ENCODE measurements at regions not wholly inside any gene's neighbourhood (a gene's known extent, or its start where the extent isn't known, plus 50 kb on each side); places are given as distances from the start of the nearest gene placed in this dataset.
A peak's percentile ranks its signal among the peaks of the same experiment; 100 is the strongest.

GRCh38 chr20:20894753-20895152 lies 182.3 kb upstream of the RALGAPA2 start:
- ATAC-seq (ENCODE audit: poor library complexity) (peak; percentile 63), DNase-seq (no peak)
- intact Hi-C loops (cut with DNase I) = no loop called here

GRCh38 chr20:20894280-20894679 lies 181.8 kb upstream of the RALGAPA2 start:
- intact Hi-C loops (cut with DNase I) = no loop called here
- DNase-seq (no peak), ATAC-seq (ENCODE audit: poor library complexity) (no peak)

- ATAC-seq (ENCODE audit: poor library complexity) (no peak), DNase-seq (no peak)
- intact Hi-C loops (cut with DNase I) = no loop called here
Observed at GRCh38 chr20:20892328-20892727, 179.9 kb upstream of the RALGAPA2 start.

GRCh38 chr20:20890751-20891150 lies 178.3 kb upstream of the RALGAPA2 start:
- intact Hi-C loops (cut with DNase I) = no loop called here
- ATAC-seq (ENCODE audit: poor library complexity) (no peak), DNase-seq (no peak)

- intact Hi-C loops (cut with DNase I) = no loop called here
- ATAC-seq (ENCODE audit: poor library complexity) (no peak), DNase-seq (no peak)
Observed at GRCh38 chr20:20888936-20889335, 176.5 kb upstream of the RALGAPA2 start.

- intact Hi-C loops (cut with DNase I) = no loop called here
- ATAC-seq (ENCODE audit: poor library complexity) (no peak), DNase-seq (no peak)
Observed at GRCh38 chr20:20888266-20888656, 175.8 kb upstream of the RALGAPA2 start.

- ATAC-seq (ENCODE audit: poor library complexity) (no peak), DNase-seq (no peak)
- intact Hi-C loops (cut with DNase I) = no loop called here
Observed at GRCh38 chr20:20887593-20888265, 175.3 kb upstream of the RALGAPA2 start.

- intact Hi-C loops (cut with DNase I) = no loop called here
- ATAC-seq (ENCODE audit: poor library complexity) = no peak
Observed at GRCh38 chr20:20881808-20882207, 169.4 kb upstream of the RALGAPA2 start.

GRCh38 chr20:20877079-20877478 lies 164.6 kb upstream of the RALGAPA2 start:
- no peak for DNase-seq
- no peak for ATAC-seq (ENCODE audit: poor library complexity)

More at GRCh38 chr20:20881808-20882207, 169.4 kb upstream of the RALGAPA2 start:
- DNase-seq = no peak

GRCh38 chr20:20875716-20876115 lies 163.3 kb upstream of the RALGAPA2 start:
- ATAC-seq (ENCODE audit: poor library complexity) = no peak

More at GRCh38 chr20:20877079-20877478, 164.6 kb upstream of the RALGAPA2 start:
- intact Hi-C loops (cut with DNase I) = loop anchor here (10.0 kb wide), 1 partner anchor 358 kb away; no protein-coding TSS in a partner anchor

GRCh38 chr20:20872428-20872827 lies 160.0 kb upstream of the RALGAPA2 start:
- intact Hi-C loops (cut with DNase I) = loop anchor here (10.0 kb wide), 1 partner anchor 362 kb away; no protein-coding TSS in a partner anchor
- no peak for ATAC-seq (ENCODE audit: poor library complexity)
- no peak for DNase-seq

More at GRCh38 chr20:20875716-20876115, 163.3 kb upstream of the RALGAPA2 start:
- intact Hi-C loops (cut with DNase I) = loop anchor here (10.0 kb wide), 1 partner anchor 359 kb away; no protein-coding TSS in a partner anchor
- DNase-seq = no peak

GRCh38 chr20:20869161-20869775 lies 156.8 kb upstream of the RALGAPA2 start:
- DNase-seq = no peak
- intact Hi-C loops (cut with DNase I) = no loop called here
- no peak for ATAC-seq (ENCODE audit: poor library complexity)

GRCh38 chr20:20864351-20865096 lies 152.1 kb upstream of the RALGAPA2 start:
- ATAC-seq (ENCODE audit: poor library complexity) (no peak), DNase-seq (no peak)
- intact Hi-C loops (cut with DNase I) = no loop called here

- intact Hi-C loops (cut with DNase I) = no loop called here
- DNase-seq (peak; percentile 90), ATAC-seq (ENCODE audit: poor library complexity) (peak; percentile 92)
Observed at GRCh38 chr20:20860078-20860806, 147.8 kb upstream of the RALGAPA2 start.

- intact Hi-C loops (cut with DNase I) = no loop called here
- no peak for ATAC-seq (ENCODE audit: poor library complexity)
- no peak for DNase-seq
Observed at GRCh38 chr20:20859510-20859909, 147.1 kb upstream of the RALGAPA2 start.

- DNase-seq (no peak), ATAC-seq (ENCODE audit: poor library complexity) (no peak)
- intact Hi-C loops (cut with DNase I) = no loop called here
Observed at GRCh38 chr20:20856956-20857355, 144.5 kb upstream of the RALGAPA2 start.

- intact Hi-C loops (cut with DNase I) = no loop called here
- no peak for ATAC-seq (ENCODE audit: poor library complexity)
- no peak for DNase-seq
Observed at GRCh38 chr20:20856306-20856705, 143.9 kb upstream of the RALGAPA2 start.

GRCh38 chr20:20851385-20851784 lies 138.9 kb upstream of the RALGAPA2 start:
- intact Hi-C loops (cut with DNase I) = no loop called here
- ATAC-seq (ENCODE audit: poor library complexity) (no peak), DNase-seq (no peak)

GRCh38 chr20:20850407-20850806 lies 138.0 kb upstream of the RALGAPA2 start:
- intact Hi-C loops (cut with DNase I) = no loop called here
- ATAC-seq (ENCODE audit: poor library complexity) (no peak), DNase-seq (no peak)

Measured in Right ventricle myocardium superior (tissue), 1 donor.